A549 (cell line): ENCODE measurements at regions not wholly inside any gene's neighbourhood (a gene's known extent, or its start where the extent isn't known, plus 50 kb on each side); places are given as distances from the start of the nearest gene placed in this dataset.

Experiments used
- ATAC-seq, 2 experiments: fragments of 200-7000 bp in 1 of 2; fragments of >200 bp in 1 of 2; cut with Nextera tagmentation in 1 of 2; cut with Tn5 transposase in 1 of 2; 3 replicates each; pipeline versions ENCODE4 v1.8.0 to v1.9.1; 2018 to 2020; ENCODE audit warnings: mild to moderate bottlenecking in 1 of 2, moderate library complexity in 1 of 2
- CTCF ChIA-PET: fragments of 300-600 bp; sonication (Branson Sonifier 250); formaldehyde crosslinking; extraction: SDS; loops from one replicate; lab custom pipeline; 2021; ENCODE audit warnings: antibody characterized with exemption, inconsistent platforms; lab: Yijun Ruan, JAX
- POLR2A ChIA-PET: fragments of 350-600 bp; formaldehyde crosslinking; extraction: SDS; loops from one replicate; lab custom pipeline; 2021; ENCODE audit warnings: antibody characterized with exemption, inconsistent platforms; lab: Yijun Ruan, JAX
- DNase-seq, 2 experiments: peaks; one replicate each; pipeline versions ENCODE4 v3.0.0 to v3.0.0-alpha.2; 2011 to 2016; ENCODE audit warnings: low read depth in 1 of 2, low spot score in 1 of 2
- FAIRE-seq: peaks from 2 replicates; lab custom pipeline; 2011; peaks lifted over from hg19 to GRCh38; lab: Jason Lieb, UNC
- H3K27ac ChIP-seq, 2 experiments: fragments of >200 bp; sonication (Bioruptor Twin); formaldehyde crosslinking; 3 replicates each; pipeline ENCODE4 v1.5.1; 2016 to 2017
- H3K4me1 ChIP-seq: fragments of >200 bp; sonication (Bioruptor Twin); formaldehyde crosslinking; 3 replicates; pipeline ENCODE4 v1.6.1; 2016
- H3K4me2 ChIP-seq: fragments of >200 bp; sonication (Bioruptor Twin); formaldehyde crosslinking; 3 replicates; pipeline ENCODE4 v1.6.1; 2016
- H3K4me3 ChIP-seq: fragments of >200 bp; sonication (Bioruptor Twin); formaldehyde crosslinking; 3 replicates; pipeline ENCODE4 v1.5.1; 2016
- H3K9me3 ChIP-seq: fragments of >200 bp; sonication (Bioruptor Twin); formaldehyde crosslinking; 3 replicates; pipeline ENCODE4 v1.6.1; 2016
- CBX2 ChIP-seq: fragments of 200-600 bp; sonication (generic); IDR thresholded peaks from 2 replicates; pipeline ENCODE4 v1.6.1; 2016; ENCODE audit warnings: low read depth, mild to moderate bottlenecking, borderline replicate concordance
- CBX8 ChIP-seq: fragments of 200-600 bp; sonication (generic); IDR thresholded peaks from 2 replicates; pipeline ENCODE4 v1.6.1; 2016
- CEBPB ChIP-seq, 2 experiments: fragments of >200 bp in 1 of 2; sonication (Bioruptor Twin) in 1 of 2; formaldehyde crosslinking in 1 of 2; IDR thresholded peaks; 2 replicates each; pipeline ENCODE4 v1.6.1; 2012 to 2016
- CHD2 ChIP-seq: fragments of 150-350 bp; IDR thresholded peaks from 2 replicates; pipeline ENCODE4 v1.6.1; 2014; ENCODE audit warnings: low read length; ENCODE audit not compliant: partially characterized antibody
- EHF ChIP-seq: fragments of 250-450 bp; sonication (Bioruptor Pico); IDR thresholded peaks from 2 replicates; pipeline ENCODE4 v1.5.0; 2020; ENCODE audit warnings: mild to moderate bottlenecking
- EHMT2 ChIP-seq: fragments of 200-600 bp; sonication (generic); IDR thresholded peaks from 2 replicates; pipeline ENCODE4 v1.6.1; 2016; ENCODE audit warnings: antibody characterized with exemption, low read depth, mild to moderate bottlenecking, moderate library complexity
- FOSB ChIP-seq: fragments of 250-450 bp; sonication (Bioruptor Pico); IDR thresholded peaks from 2 replicates; pipeline ENCODE4 v1.5.0; 2020; ENCODE audit warnings: mild to moderate bottlenecking, moderate library complexity
- GATA3 ChIP-seq: IDR thresholded peaks from 2 replicates; pipeline ENCODE4 v1.6.1; 2012; ENCODE audit warnings: borderline replicate concordance
- HDAC2 ChIP-seq: fragments of 200-600 bp; sonication (generic); IDR thresholded peaks from 2 replicates; pipeline ENCODE4 v1.6.1; 2016
- HEYL ChIP-seq: fragments of 250-450 bp; sonication (Bioruptor Pico); IDR thresholded peaks from 2 replicates; pipeline ENCODE4 v1.8.0; 2021; ENCODE audit warnings: mild to moderate bottlenecking, moderate library complexity
- HOXA7 ChIP-seq: fragments of 250-450 bp; sonication (Bioruptor Pico); IDR thresholded peaks from 2 replicates; pipeline ENCODE4 v1.5.0; 2020; ENCODE audit warnings: mild to moderate bottlenecking, moderate library complexity
- JUNB ChIP-seq: fragments of >200 bp; sonication (Bioruptor Twin); formaldehyde crosslinking; IDR thresholded peaks from 2 replicates; pipeline ENCODE4 v1.6.1; 2016
- KDM5A ChIP-seq: fragments of 200-600 bp; sonication (generic); IDR thresholded peaks from 2 replicates; pipeline ENCODE4 v1.6.1; 2016; ENCODE audit warnings: antibody characterized with exemption, mild to moderate bottlenecking
- NFE2L2 ChIP-seq: fragments of 150-350 bp; conservative IDR thresholded peaks from 2 replicates; pipeline ENCODE4 v1.6.1; 2014; ENCODE audit warnings: low read length
- NPAS2 ChIP-seq: fragments of 250-450 bp; sonication (Bioruptor Pico); IDR thresholded peaks from 2 replicates; pipeline ENCODE4 v1.8.0; 2022; ENCODE audit warnings: mild to moderate bottlenecking, moderate library complexity, borderline replicate concordance
- PHF8 ChIP-seq: fragments of 200-600 bp; sonication (generic); IDR thresholded peaks from 2 replicates; pipeline ENCODE4 v1.6.1; 2016; ENCODE audit warnings: low read depth, mild to moderate bottlenecking, antibody characterized with exemption, moderate library complexity, borderline replicate concordance
- POLR2A ChIP-seq: IDR thresholded peaks from 2 replicates; pipeline ENCODE4 v1.6.1; 2012; ENCODE audit warnings: mild to moderate bottlenecking, low read length
- RFX5 ChIP-seq: fragments of 450-650 bp; IDR thresholded peaks from 2 replicates; pipeline ENCODE4 v1.7.1; 2014; ENCODE audit warnings: antibody characterized with exemption, mild to moderate bottlenecking, moderate library complexity
- RNF2 ChIP-seq: fragments of 200-600 bp; sonication (generic); IDR thresholded peaks from 2 replicates; pipeline ENCODE4 v1.6.1; 2016; ENCODE audit warnings: low read depth, mild to moderate bottlenecking, antibody characterized with exemption, moderate library complexity, borderline replicate concordance
- TP53 ChIP-seq: fragments of 250-450 bp; sonication (Bioruptor Pico); IDR thresholded peaks from 2 replicates; pipeline ENCODE4 v1.5.0; 2021; ENCODE audit warnings: mild to moderate bottlenecking, moderate library complexity
- ZFP36 ChIP-seq: fragments of 450-650 bp; IDR thresholded peaks from 2 replicates; pipeline ENCODE4 v1.6.1; 2014; ENCODE audit warnings: borderline replicate concordance; ENCODE audit not compliant: partially characterized antibody
- ZNF302 ChIP-seq: fragments of 250-450 bp; sonication (Bioruptor Pico); IDR thresholded peaks from 2 replicates; pipeline ENCODE4 v1.9.0; 2021; ENCODE audit warnings: inconsistent platforms, mild to moderate bottlenecking, moderate library complexity
- WGBS: methylation state at CpG from one replicate; pipeline ENCODE4 v1.1.6; 2017; ENCODE audit errors: missing lambda C conversion rate; 5-methylcytosine and 5-hydroxymethylcytosine counted together
- TF ChIP-seq, protein P1 (sequence below): fragments of >200 bp; sonication (Bioruptor Twin); formaldehyde crosslinking; IDR thresholded peaks from 3 replicates; pipeline ENCODE4 v1.5.1; 2016
- TF ChIP-seq, protein P2 (sequence below): IDR thresholded peaks from 2 replicates; pipeline ENCODE4 v1.6.1; 2012; ENCODE audit warnings: low read depth, borderline replicate concordance
- TF ChIP-seq, protein P3 (sequence below): fragments of 150-350 bp; IDR thresholded peaks from 2 replicates; pipeline ENCODE4 v1.6.1; 2014; ENCODE audit warnings: low read depth, mild to moderate bottlenecking, low read length
- TF ChIP-seq, protein P4 (sequence below): fragments of 200-600 bp; sonication (generic); IDR thresholded peaks from 2 replicates; pipeline ENCODE4 v1.6.1; 2016; ENCODE audit warnings: antibody characterized with exemption, mild to moderate bottlenecking, moderate library complexity

DNA sequence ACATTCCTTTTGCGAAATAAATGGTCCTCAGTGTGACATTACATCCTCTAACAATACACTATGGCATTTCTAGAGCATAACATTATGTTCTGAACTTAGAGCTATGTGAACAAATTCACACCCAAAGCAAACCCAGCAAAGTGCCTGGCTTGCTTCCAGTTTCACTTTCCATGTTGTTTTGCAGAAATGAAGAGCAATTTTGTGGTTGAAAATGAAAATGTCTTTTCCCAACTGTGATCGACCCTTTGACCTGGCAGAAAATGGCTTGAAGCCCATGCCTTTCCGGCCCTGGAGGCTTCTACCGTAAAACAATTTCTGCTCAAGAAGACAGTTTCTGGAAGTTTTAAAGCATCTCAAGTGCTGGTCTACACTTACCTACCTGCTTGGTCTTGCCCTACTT lies 344.7 kb upstream of the RGMB start:
- WGBS = 28% methylated on average over 4 of the region's 4 CpGs
- no peak for ATAC-seq
- no peak overlapping the region for H3K4me3 ChIP-seq
- no peak for FAIRE-seq
- H3K4me2 ChIP-seq = no peak overlapping the region
- ChIA-PET POLR2A (no interaction called here), CTCF (no interaction called here)
- TF ChIP-seq NFE2L2 (no peak), CBX2 (no peak), HOXA7 (CRISPR knock-in tag) (no peak), KDM5A (no peak), EHF (CRISPR knock-in tag) (no peak), HDAC2 (no peak), ZNF302 (CRISPR knock-in tag) (no peak)
- H3K27ac ChIP-seq = no peak overlapping the region
- H3K4me1 ChIP-seq = no peaks in the 10 kb centered on the region
- DNase-seq = no peak
- no peaks in the 10 kb centered on the region for H3K9me3 ChIP-seq

DNA sequence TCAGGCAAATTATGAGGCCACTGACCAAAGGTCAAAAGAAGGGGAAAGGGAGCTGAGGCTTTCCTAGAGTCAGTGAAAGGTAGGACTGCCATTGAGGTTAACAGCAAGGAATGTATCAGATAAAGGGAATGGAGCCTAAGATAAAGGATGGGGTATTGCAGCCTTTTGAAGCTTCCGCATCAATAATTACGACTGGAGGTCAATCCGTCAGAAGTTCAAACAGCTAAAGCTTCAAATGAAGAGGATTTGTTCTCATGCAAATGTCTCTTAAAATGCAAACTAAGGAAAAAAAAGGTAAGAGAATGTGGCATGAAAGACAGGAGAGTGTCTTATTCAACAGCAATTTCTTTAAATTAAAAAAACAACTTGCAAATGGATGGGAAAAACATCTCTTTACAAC lies 341.1 kb upstream of the RGMB start:
- CTCF ChIA-PET = interaction anchor here (1.3 kb wide), 1 partner anchor 336 kb away, joined by 3 read pairs; no protein-coding TSS in a partner anchor
- Histone ChIP-seq H3K9me3 (no peaks in the 10 kb centered on the region), H3K4me1 (no peaks in the 10 kb centered on the region), H3K27ac (no peak overlapping the region), H3K4me3 (no peak overlapping the region), H3K4me2 (no peak overlapping the region)
- 37% methylated on average over 3 of the region's 3 CpGs for WGBS
- no peak for ATAC-seq
- TF ChIP-seq TP53 (CRISPR knock-in tag) (no peak), EHMT2 (no peak), PHF8 (no peak), CBX8 (no peak), FOSB (CRISPR knock-in tag) (no peak), JUNB (no peak)
- TF ChIP-seq, protein P1, sequence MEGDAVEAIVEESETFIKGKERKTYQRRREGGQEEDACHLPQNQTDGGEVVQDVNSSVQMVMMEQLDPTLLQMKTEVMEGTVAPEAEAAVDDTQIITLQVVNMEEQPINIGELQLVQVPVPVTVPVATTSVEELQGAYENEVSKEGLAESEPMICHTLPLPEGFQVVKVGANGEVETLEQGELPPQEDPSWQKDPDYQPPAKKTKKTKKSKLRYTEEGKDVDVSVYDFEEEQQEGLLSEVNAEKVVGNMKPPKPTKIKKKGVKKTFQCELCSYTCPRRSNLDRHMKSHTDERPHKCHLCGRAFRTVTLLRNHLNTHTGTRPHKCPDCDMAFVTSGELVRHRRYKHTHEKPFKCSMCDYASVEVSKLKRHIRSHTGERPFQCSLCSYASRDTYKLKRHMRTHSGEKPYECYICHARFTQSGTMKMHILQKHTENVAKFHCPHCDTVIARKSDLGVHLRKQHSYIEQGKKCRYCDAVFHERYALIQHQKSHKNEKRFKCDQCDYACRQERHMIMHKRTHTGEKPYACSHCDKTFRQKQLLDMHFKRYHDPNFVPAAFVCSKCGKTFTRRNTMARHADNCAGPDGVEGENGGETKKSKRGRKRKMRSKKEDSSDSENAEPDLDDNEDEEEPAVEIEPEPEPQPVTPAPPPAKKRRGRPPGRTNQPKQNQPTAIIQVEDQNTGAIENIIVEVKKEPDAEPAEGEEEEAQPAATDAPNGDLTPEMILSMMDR = no peak
- TF ChIP-seq, protein P2, sequence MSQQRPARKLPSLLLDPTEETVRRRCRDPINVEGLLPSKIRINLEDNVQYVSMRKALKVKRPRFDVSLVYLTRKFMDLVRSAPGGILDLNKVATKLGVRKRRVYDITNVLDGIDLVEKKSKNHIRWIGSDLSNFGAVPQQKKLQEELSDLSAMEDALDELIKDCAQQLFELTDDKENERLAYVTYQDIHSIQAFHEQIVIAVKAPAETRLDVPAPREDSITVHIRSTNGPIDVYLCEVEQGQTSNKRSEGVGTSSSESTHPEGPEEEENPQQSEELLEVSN = no peak
- no peak for FAIRE-seq
- POLR2A ChIA-PET = no interaction called here
- DNase-seq = no peak

DNA sequence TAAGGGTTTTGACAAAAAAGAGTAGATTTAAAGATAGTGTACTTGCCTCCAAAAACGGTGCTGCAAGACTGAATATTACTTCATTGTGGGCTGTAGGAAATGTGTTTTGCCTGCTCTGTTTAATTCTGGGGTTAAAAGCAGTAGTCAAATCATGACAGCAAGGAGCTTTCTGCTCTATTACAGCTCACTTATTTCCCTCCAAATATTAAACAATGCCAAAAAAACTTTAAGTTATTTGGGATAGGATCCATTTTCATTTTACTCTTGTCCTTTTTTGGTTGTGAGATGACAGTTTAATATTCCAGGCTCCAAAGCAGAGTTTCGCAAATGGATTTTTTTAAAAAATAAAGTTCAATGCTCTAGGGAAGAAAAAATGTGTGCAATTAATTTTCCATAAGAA lies 340.4 kb upstream of the RGMB start:
- Histone ChIP-seq H3K27ac (no peak overlapping the region), H3K9me3 (no peaks in the 10 kb centered on the region), H3K4me1 (no peaks in the 10 kb centered on the region), H3K4me3 (no peak overlapping the region), H3K4me2 (no peak overlapping the region)
- ATAC-seq = no peak
- CTCF ChIA-PET = no interaction called here
- no peak for DNase-seq
- POLR2A ChIA-PET = no interaction called here
- TF ChIP-seq RFX5 (no peak), CEBPB (IDR thresholded peaks at IDR 0.05) (no peak), POLR2A (no peak), ZNF302 (CRISPR knock-in tag) (no peak), CHD2 (no peak), NPAS2 (CRISPR knock-in tag) (no peak), GATA3 (no peak), KDM5A (no peak), ZFP36 (no peak), RNF2 (no peak), NFE2L2 (no peak), HEYL (CRISPR knock-in tag) (no peak)
- TF ChIP-seq, protein P3, sequence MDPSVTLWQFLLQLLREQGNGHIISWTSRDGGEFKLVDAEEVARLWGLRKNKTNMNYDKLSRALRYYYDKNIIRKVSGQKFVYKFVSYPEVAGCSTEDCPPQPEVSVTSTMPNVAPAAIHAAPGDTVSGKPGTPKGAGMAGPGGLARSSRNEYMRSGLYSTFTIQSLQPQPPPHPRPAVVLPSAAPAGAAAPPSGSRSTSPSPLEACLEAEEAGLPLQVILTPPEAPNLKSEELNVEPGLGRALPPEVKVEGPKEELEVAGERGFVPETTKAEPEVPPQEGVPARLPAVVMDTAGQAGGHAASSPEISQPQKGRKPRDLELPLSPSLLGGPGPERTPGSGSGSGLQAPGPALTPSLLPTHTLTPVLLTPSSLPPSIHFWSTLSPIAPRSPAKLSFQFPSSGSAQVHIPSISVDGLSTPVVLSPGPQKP = no peak
- TF ChIP-seq, protein P2 = no peak
- TF ChIP-seq, protein P4, sequence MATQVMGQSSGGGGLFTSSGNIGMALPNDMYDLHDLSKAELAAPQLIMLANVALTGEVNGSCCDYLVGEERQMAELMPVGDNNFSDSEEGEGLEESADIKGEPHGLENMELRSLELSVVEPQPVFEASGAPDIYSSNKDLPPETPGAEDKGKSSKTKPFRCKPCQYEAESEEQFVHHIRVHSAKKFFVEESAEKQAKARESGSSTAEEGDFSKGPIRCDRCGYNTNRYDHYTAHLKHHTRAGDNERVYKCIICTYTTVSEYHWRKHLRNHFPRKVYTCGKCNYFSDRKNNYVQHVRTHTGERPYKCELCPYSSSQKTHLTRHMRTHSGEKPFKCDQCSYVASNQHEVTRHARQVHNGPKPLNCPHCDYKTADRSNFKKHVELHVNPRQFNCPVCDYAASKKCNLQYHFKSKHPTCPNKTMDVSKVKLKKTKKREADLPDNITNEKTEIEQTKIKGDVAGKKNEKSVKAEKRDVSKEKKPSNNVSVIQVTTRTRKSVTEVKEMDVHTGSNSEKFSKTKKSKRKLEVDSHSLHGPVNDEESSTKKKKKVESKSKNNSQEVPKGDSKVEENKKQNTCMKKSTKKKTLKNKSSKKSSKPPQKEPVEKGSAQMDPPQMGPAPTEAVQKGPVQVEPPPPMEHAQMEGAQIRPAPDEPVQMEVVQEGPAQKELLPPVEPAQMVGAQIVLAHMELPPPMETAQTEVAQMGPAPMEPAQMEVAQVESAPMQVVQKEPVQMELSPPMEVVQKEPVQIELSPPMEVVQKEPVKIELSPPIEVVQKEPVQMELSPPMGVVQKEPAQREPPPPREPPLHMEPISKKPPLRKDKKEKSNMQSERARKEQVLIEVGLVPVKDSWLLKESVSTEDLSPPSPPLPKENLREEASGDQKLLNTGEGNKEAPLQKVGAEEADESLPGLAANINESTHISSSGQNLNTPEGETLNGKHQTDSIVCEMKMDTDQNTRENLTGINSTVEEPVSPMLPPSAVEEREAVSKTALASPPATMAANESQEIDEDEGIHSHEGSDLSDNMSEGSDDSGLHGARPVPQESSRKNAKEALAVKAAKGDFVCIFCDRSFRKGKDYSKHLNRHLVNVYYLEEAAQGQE = no peak
- no peak for FAIRE-seq
- 36% methylated on average over 2 of the region's 2 CpGs for WGBS
